ENCODE measurements at regions not wholly inside any gene's neighbourhood (a gene's known extent, or its start where the extent isn't known, plus 50 kb on each side); places are given as distances from the start of the nearest gene placed in this dataset.

DNA sequence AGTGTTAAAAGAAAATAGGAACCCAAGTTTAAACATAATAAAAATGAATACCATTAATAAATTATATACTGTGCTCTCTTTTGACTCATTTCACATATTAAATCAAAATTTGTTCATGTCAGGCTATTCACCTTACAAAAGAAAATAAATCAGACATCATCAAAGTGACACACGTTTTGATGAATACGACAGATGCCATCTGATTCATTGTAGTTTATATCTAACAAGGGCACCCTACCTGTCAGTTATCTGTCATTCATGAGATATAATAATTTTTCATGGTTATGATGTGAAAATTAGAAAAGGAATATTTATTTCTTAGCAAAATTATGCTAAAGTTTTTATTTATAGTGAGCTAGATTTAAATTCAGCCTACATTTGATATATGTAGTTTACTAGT lies 188.1 kb upstream of the PCDH17 start:
- TF ChIP-seq CTCF (conservative IDR thresholded peaks at IDR 0.05; ENCODE audit: low read depth, low read length) (no peak), EZH2phosphoT487 (IDR thresholded peaks at IDR 0.05; ENCODE audit: borderline replicate concordance, low read length) (no peak), EZH2 (IDR thresholded peaks at IDR 0.05; ENCODE audit: low read length, unreplicated experiment) (no peak)
